IMR-90 (cell line): ENCODE measurements at regions not wholly inside any gene's neighbourhood (a gene's known extent, or its start where the extent isn't known, plus 50 kb on each side); places are given as distances from the start of the nearest gene placed in this dataset.

Source experiments
- ATAC-seq: fragments of 200-7000 bp; cut with Tn5 transposase; 2 replicates; pipeline ENCODE4 v1.9.1; 2020; ENCODE audit warnings: low read depth, mild to moderate bottlenecking, moderate library complexity
- BruUV-seq: library from RNA; stranded (reverse); fragments of 400-500 nt; replicated peaks from 2 replicates; lab custom pipeline; 2021; lab: Mats Ljungman, UMichigan
- CTCF ChIA-PET: fragments of 300-600 bp; formaldehyde crosslinking; extraction: SDS; loops from one replicate; lab custom pipeline; 2021; ENCODE audit warnings: antibody characterized with exemption; lab: Yijun Ruan, JAX
- POLR2A ChIA-PET: fragments of 300-600 bp; sonication (Branson Sonifier 250); formaldehyde crosslinking; loops from one replicate; lab custom pipeline; 2022; ENCODE audit warnings: antibody characterized with exemption; ENCODE audit not compliant: unreplicated experiment; lab: Charles Lee
- DNase-seq: peaks from one replicate; pipeline ENCODE4 v3.0.0; 2013
- H2AFZ ChIP-seq: replicated peaks from 2 replicates; pipeline ENCODE3; 2013; ENCODE audit warnings: low read length, mild to moderate bottlenecking; ENCODE audit not compliant: poor library complexity
- H2AK5ac ChIP-seq: 2 replicates; pipeline ENCODE4 v1.6.1; 2013; ENCODE audit warnings: low read depth, low read length, inconsistent platforms
- H2AK9ac ChIP-seq: replicated peaks from 2 replicates; pipeline ENCODE3; 2013; ENCODE audit warnings: mild to moderate bottlenecking, low read depth, low read length, moderate library complexity; ENCODE audit not compliant: poor library complexity
- H2BK120ac ChIP-seq: 2 replicates; pipeline ENCODE4 v1.6.1; 2013; ENCODE audit warnings: low read depth, low read length, inconsistent platforms
- H2BK15ac ChIP-seq: 3 replicates; pipeline ENCODE4 v1.6.1; 2013; ENCODE audit warnings: low read depth, low read length, inconsistent platforms
- H2BK20ac ChIP-seq: 2 replicates; pipeline ENCODE4 v1.6.1; 2013; ENCODE audit warnings: low read depth, mild to moderate bottlenecking, inconsistent platforms, low read length, moderate library complexity
- H2BK5ac ChIP-seq: 2 replicates; pipeline ENCODE4 v1.6.1; 2013; ENCODE audit warnings: mild to moderate bottlenecking, low read depth, low read length, inconsistent platforms; ENCODE audit not compliant: poor library complexity, severe bottlenecking
- H3K14ac ChIP-seq: replicated peaks from 2 replicates; pipeline ENCODE4 v1.6.1; 2013; ENCODE audit warnings: low read depth, low read length, inconsistent platforms
- H3K18ac ChIP-seq: 2 replicates; pipeline ENCODE4 v1.6.1; 2013; ENCODE audit warnings: low read depth, low read length, control low read depth
- H3K23ac ChIP-seq: 2 replicates; pipeline ENCODE4 v1.6.1; 2013; ENCODE audit warnings: low read depth, low read length, inconsistent platforms
- H3K27ac ChIP-seq: 2 replicates; pipeline ENCODE4 v1.5.1; 2013; ENCODE audit warnings: mild to moderate bottlenecking, control low read depth, low read length; ENCODE audit not compliant: insufficient read depth
- H3K27me3 ChIP-seq: 2 replicates; pipeline ENCODE4 v1.6.1; 2013; ENCODE audit warnings: low read length; ENCODE audit not compliant: control insufficient read depth, insufficient read depth
- H3K36me3 ChIP-seq: 2 replicates; pipeline ENCODE4 v1.6.1; 2013; ENCODE audit warnings: low read length, mixed read lengths; ENCODE audit not compliant: control insufficient read depth, insufficient read depth
- H3K4ac ChIP-seq: 2 replicates; pipeline ENCODE4 v1.6.1; 2013; ENCODE audit warnings: low read depth, low read length, inconsistent platforms
- H3K4me1 ChIP-seq: 2 replicates; pipeline ENCODE4 v1.6.1; 2013; ENCODE audit warnings: low read length, mixed read lengths; ENCODE audit not compliant: control insufficient read depth, insufficient read depth
- H3K4me2 ChIP-seq: 2 replicates; pipeline ENCODE4 v1.6.1; 2013; ENCODE audit warnings: low read depth, mild to moderate bottlenecking, control low read depth, low read length, moderate library complexity
- H3K4me3 ChIP-seq: 2 replicates; pipeline ENCODE4 v1.5.1; 2013; ENCODE audit warnings: low read depth, mild to moderate bottlenecking, control low read depth, low read length, moderate library complexity; ENCODE audit not compliant: insufficient read depth
- H3K56ac ChIP-seq: 2 replicates; pipeline ENCODE4 v1.6.1; 2013; ENCODE audit warnings: low read length, inconsistent platforms; ENCODE audit not compliant: insufficient read depth; ENCODE audit errors: extremely low read depth
- H3K79me1 ChIP-seq, 2 experiments: 2 replicates each; pipeline ENCODE4 v1.6.1; 2013; ENCODE audit warnings: low read length in 2 of 2, inconsistent platforms in 1 of 2, low read depth in 1 of 2
- H3K9ac ChIP-seq: 2 replicates; pipeline ENCODE4 v1.6.1; 2013; ENCODE audit warnings: low read depth, low read length, control low read depth
- H3K9me1 ChIP-seq: 2 replicates; pipeline ENCODE4 v1.6.1; 2013; ENCODE audit warnings: low read length, inconsistent platforms; ENCODE audit not compliant: insufficient read depth
- H3K9me3 ChIP-seq: 2 replicates; pipeline ENCODE4 v1.6.1; 2013; ENCODE audit warnings: low read length; ENCODE audit not compliant: control insufficient read depth, insufficient read depth
- H4K20me1 ChIP-seq: 2 replicates; pipeline ENCODE4 v1.6.1; 2013; ENCODE audit warnings: low read length, inconsistent platforms; ENCODE audit not compliant: insufficient read depth
- H4K5ac ChIP-seq: 2 replicates; pipeline ENCODE4 v1.6.1; 2013; ENCODE audit warnings: mild to moderate bottlenecking, low read depth, low read length, control low read depth
- H4K8ac ChIP-seq, 2 experiments: 2 replicates each; pipeline ENCODE4 v1.6.1; 2013; ENCODE audit warnings: low read depth in 2 of 2, low read length in 2 of 2, control low read depth in 1 of 2, inconsistent platforms in 1 of 2
- H4K91ac ChIP-seq: 2 replicates; pipeline ENCODE4 v1.6.1; 2013; ENCODE audit warnings: low read depth, low read length, inconsistent platforms; ENCODE audit not compliant: insufficient read depth
- BHLHE40 ChIP-seq: fragments of 150-350 bp; IDR thresholded peaks from 2 replicates; pipeline ENCODE4 v1.6.1; 2016; ENCODE audit warnings: mild to moderate bottlenecking, low read depth, low read length
- CEBPB ChIP-seq: IDR thresholded peaks from 2 replicates; pipeline ENCODE4 v1.6.1; 2012; ENCODE audit warnings: low read depth, low read length, improper control_type of control experiment
- CHD1 ChIP-seq: IDR thresholded peaks from 2 replicates; pipeline ENCODE4 v1.6.1; 2012; ENCODE audit warnings: low read depth, low read length, improper control_type of control experiment
- FOS ChIP-seq: fragments of 150-350 bp; IDR thresholded peaks from 2 replicates; pipeline ENCODE4 v1.6.1; 2016; ENCODE audit warnings: low read depth, low read length
- MAZ ChIP-seq: IDR thresholded peaks from 2 replicates; pipeline ENCODE4 v1.6.1; 2012; ENCODE audit warnings: low read depth, mild to moderate bottlenecking, low read length, improper control_type of control experiment, moderate library complexity, borderline replicate concordance
- MXI1 ChIP-seq: IDR thresholded peaks from 2 replicates; pipeline ENCODE4 v1.6.1; 2012; ENCODE audit warnings: low read depth, mild to moderate bottlenecking, low read length, moderate library complexity, borderline replicate concordance
- NFE2L2 ChIP-seq: fragments of 150-350 bp; IDR thresholded peaks from 2 replicates; pipeline ENCODE4 v1.6.1; 2016; ENCODE audit warnings: low read depth, mild to moderate bottlenecking, low read length
- RAD21 ChIP-seq: IDR thresholded peaks from 2 replicates; pipeline ENCODE4 v1.6.1; 2012; ENCODE audit warnings: low read length, improper control_type of control experiment
- RCOR1 ChIP-seq: IDR thresholded peaks from 2 replicates; pipeline ENCODE4 v1.6.1; 2012; ENCODE audit warnings: mild to moderate bottlenecking, low read length, improper control_type of control experiment; ENCODE audit not compliant: insufficient replicate concordance
- SMC3 ChIP-seq: fragments of 150-350 bp; IDR thresholded peaks from 2 replicates; pipeline ENCODE4 v1.6.1; 2016; ENCODE audit warnings: low read depth, mild to moderate bottlenecking, antibody characterized with exemption, low read length, moderate library complexity
- WGBS, 2 experiments: methylation state at CpG; one replicate each; pipeline versions ENCODE4 v1.1.5 to v1.1.7; 2013; ENCODE audit warnings: missing lambda C conversion rate in 2 of 2; ENCODE audit not compliant: insufficient read length in 1 of 2; ENCODE audit errors: extremely low coverage in 2 of 2; 5-methylcytosine and 5-hydroxymethylcytosine counted together
- dilution Hi-C: fragments of 300-500 bp; cut with HindIII; formaldehyde crosslinking; loops from one replicate; pipeline ENCODE4 v1.14.3; 2018; ENCODE audit warnings: low sequenced_read_pairs; ENCODE audit not compliant: unreplicated experiment
- in situ Hi-C: fragments of 300-500 bp; cut with MboI; formaldehyde crosslinking; loops from 3 replicates; pipeline ENCODE4 v1.14.3; 2019; ENCODE audit warnings: low sequenced_read_pairs, inconsistent platforms, mixed read lengths
- intact Hi-C: fragments of 100-400 bp; cut with micrococcal nuclease; formaldehyde crosslinking; loops from 2 replicates; pipeline ENCODE4 v1.10.0; 2022
- TF ChIP-seq, protein P1 (sequence below): fragments of 150-350 bp; IDR thresholded peaks from 2 replicates; pipeline ENCODE4 v1.6.1; 2016; ENCODE audit warnings: low read depth, mild to moderate bottlenecking, low read length, moderate library complexity, borderline replicate concordance
- TF ChIP-seq, protein P2 (sequence below): fragments of 150-350 bp; IDR thresholded peaks from 2 replicates; pipeline ENCODE4 v1.6.1; 2017; ENCODE audit warnings: mild to moderate bottlenecking, antibody characterized with exemption, low read length, low read depth
- TF ChIP-seq, protein P3 (sequence below): conservative IDR thresholded peaks from 2 replicates; pipeline ENCODE4 v1.5.1; 2012; ENCODE audit warnings: mild to moderate bottlenecking, low read depth, low read length, improper control_type of control experiment

DNA sequence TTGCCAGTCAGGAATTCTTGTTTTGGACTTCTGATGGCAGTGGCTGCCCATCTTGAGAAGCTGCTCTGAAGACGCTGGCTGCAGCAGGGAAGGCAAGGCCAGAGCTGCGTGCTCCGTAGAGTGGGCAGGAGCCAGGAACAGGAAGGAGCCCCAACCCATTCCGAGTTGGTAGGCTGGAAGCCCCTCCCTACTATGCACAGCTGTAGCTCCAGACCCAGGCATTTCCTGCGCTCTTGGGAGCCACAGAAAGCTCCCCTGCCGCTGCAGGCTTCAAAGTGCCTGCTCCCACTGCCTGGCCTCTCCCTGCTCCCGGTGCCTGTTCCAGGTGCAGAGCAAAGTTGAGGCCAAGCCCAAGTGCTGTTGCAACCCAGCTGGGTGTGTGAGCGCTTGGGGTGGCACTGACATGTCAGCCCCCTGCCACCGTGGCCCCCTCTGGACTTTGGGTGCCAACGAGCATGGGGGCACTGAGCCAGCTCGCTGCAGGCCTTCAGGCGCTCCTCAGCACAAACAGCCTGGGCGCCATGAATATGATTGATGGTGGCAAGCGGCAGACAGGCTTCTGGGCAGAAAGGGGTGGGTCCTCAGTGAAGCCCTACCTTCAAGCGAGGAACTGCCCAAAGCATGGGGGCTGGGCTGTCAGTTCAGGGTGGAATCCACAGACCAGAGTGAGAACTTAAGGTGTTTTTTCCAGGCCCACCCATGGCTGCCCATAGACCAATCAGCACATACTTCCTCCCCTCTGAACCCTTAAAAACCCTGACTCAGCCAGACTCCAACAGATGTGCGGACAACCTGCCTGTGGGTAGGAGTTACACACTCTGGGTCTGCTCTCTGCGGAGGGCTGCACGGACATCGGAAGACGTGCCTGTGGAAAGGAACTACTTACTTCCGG lies 677.2 kb upstream of the INTU start:
- ATAC-seq (no peak), DNase-seq (no peak)
- no peak overlapping the region for H3K9ac ChIP-seq
- H3K9me3 ChIP-seq, result no peaks in the 10 kb centered on the region
- 0 out of 2 replicates have a peak overlapping the region, but pooled peaks have one; percentile 30 for H3K4ac ChIP-seq
- peaks cover 3% of the 10 kb centered on the region; the same call in 1 of the 2 replicates for H3K4me1 ChIP-seq
- ChIA-PET POLR2A (no interaction called here), CTCF (no interaction called here)
- H4K5ac ChIP-seq, result no peak overlapping the region
- no peaks in the 10 kb centered on the region for H4K20me1 ChIP-seq
- no peaks in the 10 kb centered on the region for H3K9me1 ChIP-seq
- no peak overlapping the region for H3K18ac ChIP-seq
- H2BK5ac ChIP-seq, result no peak overlapping the region
- BruUV-seq, result no TSS peak
- no peak overlapping the region for H2BK15ac ChIP-seq
- H3K4me3 ChIP-seq, result no peak overlapping the region
- no peaks in the 10 kb centered on the region for H3K36me3 ChIP-seq
- H3K4me2 ChIP-seq, result no peak overlapping the region
- H2AFZ ChIP-seq, result peak overlapping the region; percentile 56
- H3K56ac ChIP-seq, result no peak overlapping the region
- H4K8ac ChIP-seq, result no peak overlapping the region
- intact Hi-C loops, result loop anchor here (10.0 kb wide), 1 partner anchor 331 kb away; no protein-coding TSS in a partner anchor
- peak overlapping the region; percentile 19; the same call in 1 of the 2 replicates for H2BK120ac ChIP-seq
- no peak overlapping the region for H3K23ac ChIP-seq
- in situ Hi-C loops, result loop anchor here (10.0 kb wide), 1 partner anchor 331 kb away; no protein-coding TSS in a partner anchor
- no peaks in the 10 kb centered on the region for H3K79me1 ChIP-seq
- dilution Hi-C loops, result no loop called here
- H2AK9ac ChIP-seq, result no peak overlapping the region
- H3K27ac ChIP-seq, result no peak overlapping the region
- H2BK20ac ChIP-seq, result peak overlapping the region; percentile 49; the same call in 1 of the 2 replicates
- H2AK5ac ChIP-seq, result no peak overlapping the region
- H4K91ac ChIP-seq, result 0 out of 2 replicates have a peak overlapping the region, but pooled peaks have one; percentile 9
- H3K14ac ChIP-seq, result no peak overlapping the region; the same call in 1 of the 2 replicates
- WGBS, 2 experiments, result 87% methylated on average over 6 of the region's 21 CpGs; no CpG with 5 or more reads in 1 of the 2 experiments
- no peaks in the 10 kb centered on the region for H3K27me3 ChIP-seq
- TF ChIP-seq RCOR1, result no peak
- TF ChIP-seq BHLHE40, result no peak
- TF ChIP-seq NFE2L2, result no peak
- TF ChIP-seq SMC3, result no peak
- TF ChIP-seq, protein P1, sequence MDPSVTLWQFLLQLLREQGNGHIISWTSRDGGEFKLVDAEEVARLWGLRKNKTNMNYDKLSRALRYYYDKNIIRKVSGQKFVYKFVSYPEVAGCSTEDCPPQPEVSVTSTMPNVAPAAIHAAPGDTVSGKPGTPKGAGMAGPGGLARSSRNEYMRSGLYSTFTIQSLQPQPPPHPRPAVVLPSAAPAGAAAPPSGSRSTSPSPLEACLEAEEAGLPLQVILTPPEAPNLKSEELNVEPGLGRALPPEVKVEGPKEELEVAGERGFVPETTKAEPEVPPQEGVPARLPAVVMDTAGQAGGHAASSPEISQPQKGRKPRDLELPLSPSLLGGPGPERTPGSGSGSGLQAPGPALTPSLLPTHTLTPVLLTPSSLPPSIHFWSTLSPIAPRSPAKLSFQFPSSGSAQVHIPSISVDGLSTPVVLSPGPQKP, result no peak
- TF ChIP-seq, protein P2, sequence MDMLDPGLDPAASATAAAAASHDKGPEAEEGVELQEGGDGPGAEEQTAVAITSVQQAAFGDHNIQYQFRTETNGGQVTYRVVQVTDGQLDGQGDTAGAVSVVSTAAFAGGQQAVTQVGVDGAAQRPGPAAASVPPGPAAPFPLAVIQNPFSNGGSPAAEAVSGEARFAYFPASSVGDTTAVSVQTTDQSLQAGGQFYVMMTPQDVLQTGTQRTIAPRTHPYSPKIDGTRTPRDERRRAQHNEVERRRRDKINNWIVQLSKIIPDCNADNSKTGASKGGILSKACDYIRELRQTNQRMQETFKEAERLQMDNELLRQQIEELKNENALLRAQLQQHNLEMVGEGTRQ, result no peak
- no peak for TF ChIP-seq CEBPB
- no peak for TF ChIP-seq MXI1
- TF ChIP-seq FOS, result no peak
- TF ChIP-seq CHD1, result no peak
- no peak for TF ChIP-seq RAD21
- no peak for TF ChIP-seq MAZ
- TF ChIP-seq, protein P3, sequence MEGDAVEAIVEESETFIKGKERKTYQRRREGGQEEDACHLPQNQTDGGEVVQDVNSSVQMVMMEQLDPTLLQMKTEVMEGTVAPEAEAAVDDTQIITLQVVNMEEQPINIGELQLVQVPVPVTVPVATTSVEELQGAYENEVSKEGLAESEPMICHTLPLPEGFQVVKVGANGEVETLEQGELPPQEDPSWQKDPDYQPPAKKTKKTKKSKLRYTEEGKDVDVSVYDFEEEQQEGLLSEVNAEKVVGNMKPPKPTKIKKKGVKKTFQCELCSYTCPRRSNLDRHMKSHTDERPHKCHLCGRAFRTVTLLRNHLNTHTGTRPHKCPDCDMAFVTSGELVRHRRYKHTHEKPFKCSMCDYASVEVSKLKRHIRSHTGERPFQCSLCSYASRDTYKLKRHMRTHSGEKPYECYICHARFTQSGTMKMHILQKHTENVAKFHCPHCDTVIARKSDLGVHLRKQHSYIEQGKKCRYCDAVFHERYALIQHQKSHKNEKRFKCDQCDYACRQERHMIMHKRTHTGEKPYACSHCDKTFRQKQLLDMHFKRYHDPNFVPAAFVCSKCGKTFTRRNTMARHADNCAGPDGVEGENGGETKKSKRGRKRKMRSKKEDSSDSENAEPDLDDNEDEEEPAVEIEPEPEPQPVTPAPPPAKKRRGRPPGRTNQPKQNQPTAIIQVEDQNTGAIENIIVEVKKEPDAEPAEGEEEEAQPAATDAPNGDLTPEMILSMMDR, result no peak
